ENCODE measurements at regions not wholly inside any gene's neighbourhood (a gene's known extent, or its start where the extent isn't known, plus 50 kb on each side); places are given as distances from the start of the nearest gene placed in this dataset.

GRCh38 chr11:80388536-80388935 lies 947.7 kb upstream of the TENM4 start:
- peak in 1 of 2 donors; percentile 17 for ATAC-seq (ENCODE audit: low FRiP score in 2 of 2)
- Histone ChIP-seq H3K4me3 (no peak overlapping the region), H3K36me3 (no peaks in the 10 kb centered on the region), H3K27me3 (no peaks in the 10 kb centered on the region), H3K27ac (no peak overlapping the region), H3K4me1 (no peaks in the 10 kb centered on the region), H3K9me3 (no peaks in the 10 kb centered on the region)
- TF ChIP-seq EP300 (IDR thresholded peaks at IDR 0.05) (no peak), POLR2A (IDR thresholded peaks at IDR 0.05) (no peak), POLR2AphosphoS5 (IDR thresholded peaks at IDR 0.05) (no peak), CTCF (IDR thresholded peaks at IDR 0.05) (no peak)
- DNase-seq, result no peak
- 60 to 64% methylated on average over 4 of the region's 4 CpGs for WGBS, 2 donors

- TF ChIP-seq POLR2AphosphoS5 (IDR thresholded peaks at IDR 0.05) (no peak), CTCF (IDR thresholded peaks at IDR 0.05) (no peak), EP300 (IDR thresholded peaks at IDR 0.05) (no peak), POLR2A (IDR thresholded peaks at IDR 0.05) (no peak)
- Histone ChIP-seq H3K4me3 (no peak overlapping the region), H3K9me3 (no peaks in the 10 kb centered on the region), H3K27me3 (no peaks in the 10 kb centered on the region), H3K36me3 (no peaks in the 10 kb centered on the region), H3K27ac (no peak overlapping the region), H3K4me1 (no peaks in the 10 kb centered on the region)
- 74% methylated on average over 1 of the region's 1 CpG for WGBS, 2 donors
- ATAC-seq (ENCODE audit: low FRiP score in 2 of 2), result no peak
- DNase-seq, result no peak
Observed at GRCh38 chr11:80388130-80388529, 947.3 kb upstream of the TENM4 start.

- no peaks in the 10 kb centered on the region for H3K9me3 ChIP-seq
- WGBS, 2 donors, result 57 to 65% methylated on average over 3 of the region's 3 CpGs
- no peak overlapping the region for H3K27ac ChIP-seq
- TF ChIP-seq POLR2AphosphoS5 (IDR thresholded peaks at IDR 0.05), result no peak
- TF ChIP-seq POLR2A (IDR thresholded peaks at IDR 0.05), result no peak
- no peak overlapping the region for H3K4me3 ChIP-seq
- DNase-seq (no peak), ATAC-seq (ENCODE audit: low FRiP score in 2 of 2) (no peak)
- H3K27me3 ChIP-seq, result no peaks in the 10 kb centered on the region
- H3K4me1 ChIP-seq, result no peaks in the 10 kb centered on the region
- no peaks in the 10 kb centered on the region for H3K36me3 ChIP-seq
Observed at GRCh38 chr11:80383655-80384054, 942.8 kb upstream of the TENM4 start.

GRCh38 chr11:80379620-80380278 lies 938.9 kb upstream of the TENM4 start:
- no peak for TF ChIP-seq CTCF (IDR thresholded peaks at IDR 0.05)
- TF ChIP-seq POLR2AphosphoS5 (IDR thresholded peaks at IDR 0.05), result no peak
- TF ChIP-seq POLR2A (IDR thresholded peaks at IDR 0.05), result no peak
- no peak for TF ChIP-seq EP300 (IDR thresholded peaks at IDR 0.05)
- no peaks in the 10 kb centered on the region for H3K36me3 ChIP-seq
- DNase-seq (no peak), ATAC-seq (ENCODE audit: low FRiP score in 2 of 2) (no peak)
- no peak overlapping the region for H3K4me3 ChIP-seq
- H3K27me3 ChIP-seq, result no peaks in the 10 kb centered on the region
- H3K27ac ChIP-seq, result no peak overlapping the region
- 76 to 85% methylated on average over 1 of the region's 1 CpG for WGBS, 2 donors
- no peaks in the 10 kb centered on the region for H3K9me3 ChIP-seq
- no peaks in the 10 kb centered on the region for H3K4me1 ChIP-seq

GRCh38 chr11:80371931-80372330 lies 931.1 kb upstream of the TENM4 start:
- H3K36me3 ChIP-seq, result no peaks in the 10 kb centered on the region
- TF ChIP-seq EP300 (IDR thresholded peaks at IDR 0.05) (no peak), CTCF (IDR thresholded peaks at IDR 0.05) (no peak), POLR2AphosphoS5 (IDR thresholded peaks at IDR 0.05) (no peak)
- H3K9me3 ChIP-seq, result no peaks in the 10 kb centered on the region
- whole genome bisulfite sequencing, 2 donors, result 88 to 89% methylated on average over 6 of the region's 6 CpGs
- H3K27me3 ChIP-seq, result no peaks in the 10 kb centered on the region
- no peak for DNase-seq
- no peaks in the 10 kb centered on the region for H3K4me1 ChIP-seq
- no peak overlapping the region for H3K4me3 ChIP-seq
- H3K27ac ChIP-seq, result no peak overlapping the region
- ATAC-seq (ENCODE audit: low FRiP score in 2 of 2), result peak in 1 of 2 donors; percentile 43
